Activated naive CD4-positive, alpha-beta T cell treated with anti-CD3 and anti-CD28 coated beads, Interleukin-2, amount 50 U/mL, for 24 hours (primary cell): ENCODE measurements at regions not wholly inside any gene's neighbourhood (a gene's known extent, or its start where the extent isn't known, plus 50 kb on each side); places are given as distances from the start of the nearest gene placed in this dataset.
"Not testable (repeated sequence)": the region's sequence is repeated elsewhere in the genome, so short reads cannot be mapped to it uniquely, and the experiment has no call there.

Experiments
- H3K27ac Mint-ChIP-seq: one replicate; pipeline ENCODE4 v1.8.0; 2021; ENCODE audit warnings: mild to moderate bottlenecking, mixed read lengths
- H3K27me3 Mint-ChIP-seq: one replicate; pipeline ENCODE4 v1.8.0; 2021; ENCODE audit warnings: mixed read lengths
- H3K36me3 Mint-ChIP-seq: one replicate; pipeline ENCODE4 v1.8.0; 2021; ENCODE audit warnings: mixed read lengths
- H3K4me1 Mint-ChIP-seq: one replicate; pipeline ENCODE4 v1.8.0; 2021; ENCODE audit warnings: mixed read lengths
- H3K4me3 Mint-ChIP-seq: one replicate; pipeline ENCODE4 v1.8.0; 2021; ENCODE audit warnings: mild to moderate bottlenecking, mixed read lengths
- H3K9me3 Mint-ChIP-seq: one replicate; pipeline ENCODE4 v1.8.0; 2021; ENCODE audit warnings: mixed read lengths

DNA sequence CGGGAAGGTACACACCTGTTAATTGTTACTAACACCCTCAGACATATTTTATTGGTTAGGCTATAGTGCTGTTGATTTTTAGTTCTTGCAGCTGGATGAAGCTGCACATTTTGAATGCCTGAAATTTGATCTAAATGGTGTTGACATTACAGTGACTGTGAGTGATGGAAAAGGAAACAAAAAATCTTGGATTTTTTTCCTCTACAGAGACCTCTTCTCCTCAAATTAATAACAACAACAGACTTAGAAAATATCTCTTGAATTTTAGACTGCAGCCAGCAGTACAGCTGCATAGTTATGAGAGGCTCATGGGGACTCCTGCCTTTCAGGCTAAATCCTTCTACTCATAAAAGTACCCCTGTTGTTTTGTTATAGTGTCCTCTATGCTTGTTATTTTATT lies 500.5 kb upstream of the SPRY2 start:
- Mint-ChIP-seq H3K36me3 (no peaks in the 10 kb centered on the region), H3K27me3 (no peaks in the 10 kb centered on the region), H3K27ac (no peak overlapping the region), H3K9me3 (no peaks in the 10 kb centered on the region), H3K4me3 (no peak overlapping the region), H3K4me1 (no peaks in the 10 kb centered on the region)

DNA sequence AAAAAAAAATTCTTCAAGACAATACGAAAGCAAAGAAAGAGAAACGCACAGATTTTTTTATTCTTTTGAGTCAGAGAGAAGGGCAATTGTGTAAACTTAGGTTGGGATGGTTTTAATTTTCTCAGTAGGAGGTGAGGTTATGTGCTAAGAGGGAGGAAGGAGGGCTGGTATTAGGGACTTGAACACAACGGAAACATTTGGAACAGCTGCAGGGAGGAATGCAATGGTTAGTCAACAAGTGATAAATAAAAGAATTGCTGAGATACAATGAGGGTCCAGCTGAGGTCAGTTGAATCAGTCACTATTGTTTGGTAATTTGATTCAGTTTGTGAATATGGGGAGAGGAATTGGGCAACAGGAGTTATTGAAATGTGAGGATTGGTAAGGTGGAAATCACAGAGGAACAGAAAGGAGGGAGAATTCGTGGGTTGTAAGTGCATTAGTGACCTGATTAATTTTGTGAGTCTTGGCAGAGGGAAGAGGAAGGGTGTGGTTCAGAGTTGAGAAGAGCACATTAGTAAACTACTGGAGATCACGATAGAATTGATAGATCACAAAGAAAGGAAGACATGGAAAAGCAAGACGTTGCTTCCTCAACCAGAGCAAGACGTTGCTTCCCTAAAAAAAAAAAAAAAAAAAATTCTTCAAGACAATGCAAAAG lies 499.5 kb upstream of the SPRY2 start:
- Mint-ChIP-seq H3K4me1 (no peaks in the 10 kb centered on the region), H3K27me3 (no peaks in the 10 kb centered on the region), H3K9me3 (no peaks in the 10 kb centered on the region), H3K36me3 (no peaks in the 10 kb centered on the region), H3K4me3 (no peak overlapping the region), H3K27ac (no peak overlapping the region)

DNA sequence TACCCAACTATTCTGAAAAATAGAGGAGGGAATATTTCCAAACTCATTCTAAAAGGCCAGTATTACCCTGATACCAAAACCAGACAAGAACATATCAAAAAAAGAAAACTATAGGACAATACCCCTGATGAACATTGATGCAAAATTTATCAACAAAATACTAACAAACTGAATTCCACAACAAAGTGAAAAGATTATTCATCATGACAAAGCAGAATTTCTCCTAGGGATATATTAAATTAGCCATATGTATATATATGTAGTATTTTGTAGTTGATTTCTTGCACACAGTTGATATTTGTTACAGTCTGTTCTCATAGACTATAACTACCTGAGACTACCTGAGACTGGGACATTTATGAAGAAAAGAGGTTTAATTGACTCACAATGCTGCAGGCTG lies 495.0 kb upstream of the SPRY2 start:
- H3K9me3 Mint-ChIP-seq, result peaks cover 12% of the 10 kb centered on the region
- no peak overlapping the region for H3K4me3 Mint-ChIP-seq
- H3K4me1 Mint-ChIP-seq, result no peaks in the 10 kb centered on the region
- no peaks in the 10 kb centered on the region for H3K36me3 Mint-ChIP-seq
- no peaks in the 10 kb centered on the region for H3K27me3 Mint-ChIP-seq
- no peak overlapping the region for H3K27ac Mint-ChIP-seq

DNA sequence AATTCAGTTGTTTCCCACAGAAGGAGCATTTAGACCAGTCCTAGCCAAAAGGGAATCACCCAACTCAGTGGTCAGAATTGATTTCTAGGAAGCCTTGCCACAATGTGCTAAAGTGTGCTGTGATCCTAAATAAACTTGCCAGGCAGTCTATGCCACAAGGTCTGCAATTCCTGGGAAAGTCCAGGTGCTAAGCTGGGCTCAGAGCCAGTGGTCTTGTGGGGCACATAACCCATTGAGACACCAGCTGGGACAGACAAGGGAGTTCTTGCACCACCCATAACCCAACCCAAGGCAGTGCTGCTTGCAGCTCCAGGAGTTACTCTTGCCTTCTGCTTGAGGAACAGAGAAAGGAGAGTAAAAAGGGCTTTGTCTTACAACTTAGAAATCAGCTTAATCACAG lies 489.5 kb upstream of the SPRY2 start:
- Mint-ChIP-seq H3K4me1 (no peaks in the 10 kb centered on the region), H3K27ac (no peak overlapping the region), H3K36me3 (no peaks in the 10 kb centered on the region), H3K27me3 (no peaks in the 10 kb centered on the region), H3K4me3 (no peak overlapping the region), H3K9me3 (peaks cover 22% of the 10 kb centered on the region)

DNA sequence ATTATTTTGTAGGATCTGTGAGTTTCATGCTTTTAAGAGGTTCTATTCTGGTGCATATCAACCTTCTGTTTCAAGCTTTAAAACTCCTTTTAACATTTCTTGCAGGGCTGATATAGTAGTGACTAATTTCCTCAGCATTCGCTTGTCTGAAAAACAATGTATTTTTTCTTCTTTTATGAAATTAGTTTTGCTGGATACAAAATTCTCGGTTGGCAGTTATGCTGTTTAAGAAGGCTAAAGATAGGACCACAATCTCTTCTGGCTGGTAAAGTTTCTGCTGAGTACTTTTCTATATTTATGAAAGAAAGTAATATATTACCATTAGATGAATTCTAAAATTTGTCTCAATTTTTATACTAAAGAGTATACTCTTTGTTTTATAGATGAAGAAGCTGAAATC lies 487.8 kb upstream of the SPRY2 start:
- Mint-ChIP-seq H3K27ac (no peak overlapping the region), H3K27me3 (no peaks in the 10 kb centered on the region), H3K9me3 (peaks cover 15% of the 10 kb centered on the region), H3K4me3 (no peak overlapping the region), H3K4me1 (no peaks in the 10 kb centered on the region), H3K36me3 (no peaks in the 10 kb centered on the region)

DNA sequence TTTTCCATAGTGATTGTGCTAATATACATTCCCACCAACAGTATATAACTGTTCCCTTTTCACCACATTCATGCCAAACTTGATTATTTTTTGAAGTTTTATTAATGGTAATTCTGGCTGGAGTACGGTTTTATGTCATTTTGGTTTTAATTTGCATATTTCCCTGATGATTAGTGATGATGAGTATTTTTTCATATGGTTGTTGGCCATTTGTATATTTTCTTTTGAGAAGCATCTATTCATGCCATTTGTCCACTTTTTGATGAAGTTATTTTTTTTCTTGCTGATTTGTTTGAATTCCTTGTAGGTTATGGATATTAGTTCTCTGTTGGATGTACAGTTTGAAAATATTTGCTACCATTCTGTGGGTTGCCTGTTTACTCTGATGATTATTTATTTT lies 484.4 kb upstream of the SPRY2 start:
- no peaks in the 10 kb centered on the region for H3K36me3 Mint-ChIP-seq
- no peaks in the 10 kb centered on the region for H3K4me1 Mint-ChIP-seq
- H3K4me3 Mint-ChIP-seq, result no peak overlapping the region
- peaks cover 10% of the 10 kb centered on the region for H3K9me3 Mint-ChIP-seq
- no peak overlapping the region for H3K27ac Mint-ChIP-seq
- H3K27me3 Mint-ChIP-seq, result no peaks in the 10 kb centered on the region

DNA sequence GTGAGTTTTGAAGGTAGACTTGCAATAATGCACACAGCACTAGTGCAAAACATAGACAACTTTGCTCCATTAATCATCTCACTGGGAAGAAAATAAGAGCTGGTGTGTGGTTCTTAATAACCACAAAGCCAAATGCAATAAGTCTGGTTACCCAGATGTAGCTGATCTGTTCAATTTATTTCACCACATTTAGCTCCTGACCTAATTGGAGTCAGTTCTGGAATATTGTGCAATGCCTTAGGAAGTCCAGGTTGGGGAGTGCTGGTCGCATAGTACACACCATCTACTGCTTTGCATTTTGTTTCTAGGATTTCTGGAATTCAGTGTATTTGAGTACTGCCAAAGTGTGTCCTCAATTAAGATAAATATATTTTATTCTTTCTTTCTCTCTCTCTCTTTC lies 483.3 kb upstream of the SPRY2 start:
- H3K27ac Mint-ChIP-seq, result no peak overlapping the region
- peaks cover 10% of the 10 kb centered on the region for H3K9me3 Mint-ChIP-seq
- H3K36me3 Mint-ChIP-seq, result no peaks in the 10 kb centered on the region
- no peak overlapping the region for H3K4me3 Mint-ChIP-seq
- H3K27me3 Mint-ChIP-seq, result no peaks in the 10 kb centered on the region
- no peaks in the 10 kb centered on the region for H3K4me1 Mint-ChIP-seq

DNA sequence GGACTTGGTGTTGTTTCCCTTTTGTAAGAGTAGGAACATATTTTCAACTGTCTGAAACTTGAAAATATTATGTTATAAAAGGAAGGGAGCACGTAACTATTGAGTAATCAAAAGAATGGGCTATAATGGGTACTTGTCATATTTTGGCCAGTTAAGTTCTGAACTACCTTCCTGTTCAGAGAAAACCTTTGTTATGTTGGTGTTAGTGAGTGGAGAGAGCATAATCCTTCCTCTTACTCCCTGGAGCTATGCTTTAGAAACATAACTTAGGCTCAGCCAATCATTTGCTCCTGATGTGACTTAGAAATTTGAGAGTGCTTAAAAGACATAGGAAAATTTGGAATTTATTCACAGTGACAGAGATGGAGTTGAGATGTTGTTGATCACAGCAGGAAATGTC lies 482.5 kb upstream of the SPRY2 start:
- Mint-ChIP-seq H3K27ac (no peak overlapping the region), H3K27me3 (no peaks in the 10 kb centered on the region), H3K4me3 (no peak overlapping the region)

DNA sequence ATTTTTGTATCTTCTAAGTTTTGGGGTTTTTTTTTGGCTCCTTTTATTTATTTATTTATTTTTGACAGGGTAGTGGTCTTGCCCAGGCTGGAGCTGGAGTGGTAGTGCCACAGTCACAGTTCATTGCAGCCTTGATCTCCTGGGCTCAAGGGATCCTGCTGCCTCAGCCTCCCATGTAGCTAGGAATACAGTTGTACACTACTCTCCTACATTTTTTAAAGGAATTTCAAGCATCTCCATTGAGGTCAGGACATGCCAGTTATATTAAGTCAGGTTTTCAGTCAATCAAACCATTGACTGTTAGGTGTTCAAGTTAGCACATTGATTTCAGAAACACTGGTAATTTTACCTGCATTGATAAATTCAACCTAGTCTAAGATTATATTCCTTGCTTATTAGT lies 480.5 kb upstream of the SPRY2 start:
- no peak overlapping the region for H3K4me3 Mint-ChIP-seq
- H3K36me3 Mint-ChIP-seq, result no peaks in the 10 kb centered on the region

More for the DNA sequence above, 482.5 kb upstream of the SPRY2 start:
- Mint-ChIP-seq H3K36me3 (no peaks in the 10 kb centered on the region), H3K9me3 (peaks cover 10% of the 10 kb centered on the region), H3K4me1 (no peaks in the 10 kb centered on the region)

DNA sequence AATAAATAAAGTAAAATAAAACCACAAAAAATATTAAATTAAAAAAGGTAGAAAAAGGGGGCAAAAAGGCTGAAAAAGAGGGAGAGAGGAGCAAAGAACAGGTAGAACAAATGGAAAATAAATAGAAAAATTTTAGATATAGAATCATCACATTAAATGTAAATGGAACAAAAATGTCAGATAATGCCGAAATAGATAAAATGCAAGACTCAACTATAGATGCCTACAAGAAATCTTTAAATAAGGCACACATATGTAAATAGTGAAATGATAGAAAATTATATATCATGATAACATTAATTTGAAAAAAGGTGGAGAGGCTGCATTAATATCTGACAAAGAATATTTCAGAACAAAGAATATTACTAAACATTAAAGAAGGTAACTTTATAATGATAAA lies 477.1 kb upstream of the SPRY2 start:
- no peak overlapping the region for H3K4me3 Mint-ChIP-seq
- no peak overlapping the region for H3K27ac Mint-ChIP-seq
- no peaks in the 10 kb centered on the region for H3K4me1 Mint-ChIP-seq
- peaks cover 4% of the 10 kb centered on the region for H3K9me3 Mint-ChIP-seq
- no peaks in the 10 kb centered on the region for H3K27me3 Mint-ChIP-seq
- H3K36me3 Mint-ChIP-seq, result no peaks in the 10 kb centered on the region

More for the DNA sequence above, 480.5 kb upstream of the SPRY2 start:
- H3K4me1 Mint-ChIP-seq, result no peaks in the 10 kb centered on the region
- H3K9me3 Mint-ChIP-seq, result peaks cover under 1% of the 10 kb centered on the region
- H3K27ac Mint-ChIP-seq, result no peak overlapping the region
- no peaks in the 10 kb centered on the region for H3K27me3 Mint-ChIP-seq

DNA sequence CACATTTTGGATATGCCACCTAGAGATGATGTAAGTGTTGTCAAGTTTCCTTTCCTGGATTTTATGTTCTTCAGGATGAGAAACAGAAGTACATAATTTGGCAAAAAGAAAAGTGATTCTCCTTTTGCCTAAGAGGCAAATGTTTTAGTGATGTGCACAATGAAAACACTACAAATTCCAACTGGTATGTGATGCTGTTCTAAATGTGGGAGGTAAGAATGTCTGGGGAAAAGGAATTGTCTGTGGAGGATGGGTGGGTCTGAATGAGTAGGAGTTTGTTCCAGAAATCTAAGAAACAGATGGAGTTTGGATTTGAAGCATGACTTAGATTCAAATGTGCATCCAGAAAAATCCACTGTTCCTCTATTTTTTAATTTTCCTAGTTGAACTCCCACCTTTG lies 473.6 kb upstream of the SPRY2 start:
- Mint-ChIP-seq H3K9me3 (peaks cover 9% of the 10 kb centered on the region), H3K27me3 (no peaks in the 10 kb centered on the region), H3K4me1 (no peaks in the 10 kb centered on the region), H3K4me3 (no peak overlapping the region), H3K36me3 (no peaks in the 10 kb centered on the region), H3K27ac (no peak overlapping the region)

DNA sequence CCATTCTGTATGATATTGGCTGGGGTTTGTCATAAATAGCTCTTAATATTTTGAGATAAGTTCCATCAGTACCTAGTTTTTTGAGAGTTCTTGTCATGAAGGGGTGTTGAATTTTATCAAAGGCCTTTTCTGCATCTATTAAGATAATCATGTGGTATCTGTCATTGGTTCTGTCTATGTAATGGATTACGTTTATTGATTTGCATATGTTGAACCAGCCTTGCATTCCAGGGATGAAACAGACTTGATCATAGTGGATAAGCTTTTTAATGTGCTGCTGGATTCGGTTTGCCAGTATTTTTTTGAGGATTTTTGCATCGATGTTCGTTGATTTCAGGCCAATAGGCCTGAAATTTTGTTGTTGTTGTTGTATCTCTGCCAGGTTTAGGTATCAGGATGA lies 469.4 kb upstream of the SPRY2 start:
- not testable (repeated sequence) for H3K4me1 Mint-ChIP-seq, H3K36me3 Mint-ChIP-seq, H3K27ac Mint-ChIP-seq, H3K9me3 Mint-ChIP-seq, H3K4me3 Mint-ChIP-seq, H3K27me3 Mint-ChIP-seq

DNA sequence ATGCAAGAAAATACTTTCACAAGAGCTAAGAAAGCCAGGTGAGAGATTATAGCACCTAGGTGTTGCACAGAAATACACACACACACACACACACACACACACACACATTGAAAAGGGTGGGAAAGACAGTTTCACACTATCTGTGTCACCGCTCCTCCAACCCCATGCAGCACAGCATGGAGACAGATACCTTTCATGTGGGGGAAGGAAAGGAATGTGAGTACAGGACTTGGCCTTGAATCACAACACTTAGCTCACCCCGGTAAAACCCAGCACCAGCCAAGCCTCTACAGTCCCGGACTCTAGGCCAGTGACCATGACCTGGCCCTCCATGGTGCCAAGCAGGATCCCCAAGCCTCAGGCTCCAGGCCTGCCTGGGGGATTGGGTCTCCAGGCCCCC lies 462.0 kb upstream of the SPRY2 start:
- no peak overlapping the region for H3K4me3 Mint-ChIP-seq
- no peaks in the 10 kb centered on the region for H3K27me3 Mint-ChIP-seq
- no peaks in the 10 kb centered on the region for H3K36me3 Mint-ChIP-seq
- H3K9me3 Mint-ChIP-seq, result no peaks in the 10 kb centered on the region
- H3K27ac Mint-ChIP-seq, result no peak overlapping the region
- no peaks in the 10 kb centered on the region for H3K4me1 Mint-ChIP-seq

DNA sequence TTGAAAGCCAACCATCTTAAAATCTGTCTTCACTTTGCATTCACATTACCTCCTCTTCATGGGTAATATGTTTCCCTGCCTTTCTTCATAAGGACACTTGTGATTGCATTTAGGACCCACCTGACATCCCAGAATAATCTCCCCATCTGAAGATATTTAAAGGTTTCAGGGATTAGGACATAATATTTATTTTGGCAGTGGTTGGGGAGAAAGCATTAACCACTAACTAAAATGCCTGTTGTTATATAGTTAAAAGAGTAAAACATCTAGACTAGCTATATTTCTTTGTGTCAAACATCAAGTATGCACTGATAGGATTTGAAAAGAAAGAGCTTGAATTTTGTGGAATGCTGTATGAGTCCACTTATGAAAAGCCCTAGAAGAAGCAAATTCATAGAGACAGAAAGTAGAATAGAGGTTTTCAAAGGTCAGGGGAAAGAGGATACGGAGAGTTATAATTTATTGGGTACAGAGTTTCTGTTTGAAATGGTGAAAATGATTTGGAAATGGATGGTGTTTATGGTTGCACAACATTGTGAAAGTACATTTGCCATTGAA lies 457.7 kb upstream of the SPRY2 start:
- Mint-ChIP-seq H3K36me3 (no peaks in the 10 kb centered on the region), H3K4me1 (no peaks in the 10 kb centered on the region), H3K27me3 (no peaks in the 10 kb centered on the region), H3K4me3 (no peak overlapping the region), H3K9me3 (no peaks in the 10 kb centered on the region), H3K27ac (no peak overlapping the region)

DNA sequence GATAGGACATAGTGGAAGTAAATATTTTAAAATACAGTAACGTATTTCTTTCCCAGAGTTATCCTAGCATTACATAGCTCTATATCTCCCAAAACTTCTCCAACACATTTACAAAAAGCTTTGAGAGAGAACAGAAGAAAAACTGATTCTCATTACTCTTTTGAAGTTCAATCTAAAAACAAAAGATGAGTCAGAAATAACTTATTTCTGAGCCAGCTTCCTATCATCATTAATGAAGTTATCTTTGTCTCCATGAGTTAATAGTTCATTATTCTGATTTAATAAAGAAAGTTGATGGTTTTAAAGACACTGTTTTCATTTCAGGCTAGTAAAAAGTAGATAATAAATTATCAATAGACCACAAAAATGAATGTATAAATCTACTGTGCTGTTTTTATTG lies 446.7 kb upstream of the SPRY2 start:
- Mint-ChIP-seq H3K4me3 (no peak overlapping the region), H3K4me1 (no peaks in the 10 kb centered on the region), H3K27ac (no peak overlapping the region), H3K27me3 (no peaks in the 10 kb centered on the region), H3K9me3 (peaks cover 7% of the 10 kb centered on the region), H3K36me3 (no peaks in the 10 kb centered on the region)

DNA sequence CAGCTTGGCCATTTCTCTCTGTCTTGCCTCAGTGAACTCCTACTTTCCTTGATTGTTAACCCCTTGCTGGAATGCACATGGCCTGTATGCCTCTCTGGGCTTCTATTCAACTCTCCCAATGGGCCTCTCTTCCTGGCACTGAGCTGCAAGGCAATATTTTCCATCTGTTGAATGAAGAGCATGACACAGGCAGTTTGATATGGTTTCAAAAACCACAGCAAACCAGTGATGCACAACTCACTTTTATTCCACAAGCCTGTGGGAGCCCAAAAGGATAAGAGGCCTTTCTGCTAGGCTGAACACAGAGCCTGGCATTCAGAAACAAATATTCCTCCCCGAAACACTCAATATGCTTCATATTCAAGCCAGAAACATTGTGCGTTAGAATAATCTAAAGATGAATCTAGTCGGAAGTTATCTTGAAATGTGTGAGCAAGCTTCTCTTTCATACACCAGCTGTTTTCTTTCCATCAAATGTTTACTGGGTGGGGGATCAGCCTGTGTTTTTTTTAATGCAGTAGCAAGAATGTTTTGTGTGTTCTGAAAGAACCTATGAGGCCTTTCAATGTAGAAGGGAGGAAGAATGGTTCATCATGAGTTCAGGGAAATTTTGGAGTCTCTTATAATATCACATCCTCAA lies 443.1 kb upstream of the SPRY2 start:
- Mint-ChIP-seq H3K36me3 (no peaks in the 10 kb centered on the region), H3K4me1 (no peaks in the 10 kb centered on the region), H3K9me3 (peaks cover 7% of the 10 kb centered on the region), H3K4me3 (no peak overlapping the region), H3K27ac (no peak overlapping the region), H3K27me3 (no peaks in the 10 kb centered on the region)

DNA sequence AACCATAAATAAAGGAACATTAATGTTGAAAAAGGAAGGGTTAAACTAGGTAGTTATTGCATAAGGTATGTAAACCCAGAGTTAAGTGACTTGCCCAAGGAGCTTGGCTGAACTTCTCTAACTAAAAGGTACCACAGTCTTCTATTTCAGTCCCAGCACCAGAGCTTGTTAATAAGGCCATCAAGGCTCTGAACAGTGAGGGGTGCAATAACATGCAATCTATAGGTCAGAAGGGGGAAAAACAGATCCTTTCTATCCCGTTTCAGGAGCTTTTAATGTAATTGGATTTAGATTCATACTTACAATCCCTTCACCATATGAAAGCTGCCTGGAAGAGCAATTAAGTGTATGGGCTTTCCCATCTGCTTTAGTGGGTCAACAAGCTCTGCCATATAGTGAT lies 441.5 kb upstream of the SPRY2 start:
- Mint-ChIP-seq H3K4me1 (no peaks in the 10 kb centered on the region), H3K27ac (no peak overlapping the region), H3K4me3 (no peak overlapping the region), H3K36me3 (no peaks in the 10 kb centered on the region), H3K9me3 (peaks cover 7% of the 10 kb centered on the region), H3K27me3 (no peaks in the 10 kb centered on the region)
